ENCODE measurements at regions not wholly inside any gene's neighbourhood (a gene's known extent, or its start where the extent isn't known, plus 50 kb on each side); places are given as distances from the start of the nearest gene placed in this dataset.
"Not testable (repeated sequence)": the region's sequence is repeated elsewhere in the genome, so short reads cannot be mapped to it uniquely, and the experiment has no call there.

DNA sequence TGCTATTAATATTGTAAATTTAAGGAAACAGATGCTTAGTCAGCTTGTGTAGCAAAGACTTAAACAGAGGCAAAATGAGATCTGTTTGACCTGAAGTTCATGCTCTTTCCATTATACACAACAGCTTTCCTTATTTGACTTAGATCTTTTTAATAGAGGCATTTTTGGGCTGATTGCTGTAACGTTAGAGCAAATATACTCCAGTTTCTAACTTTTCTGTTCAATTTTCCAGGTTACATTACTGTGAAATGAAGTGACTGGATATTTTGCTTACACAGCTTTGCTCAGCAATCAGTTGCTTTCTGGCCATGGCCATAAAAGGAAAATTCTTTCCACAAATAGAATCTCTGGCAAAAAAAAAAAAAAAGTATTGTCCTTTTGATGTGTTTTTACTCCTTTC, 146.2 kb downstream of the PCDH7 start:
- Mint-ChIP-seq H3K27ac (ENCODE audit: low read depth) (no peak overlapping the region), H3K9me3 (peaks cover 13% of the 10 kb centered on the region), H3K4me1 (no peaks in the 10 kb centered on the region), H3K27me3 (no peaks in the 10 kb centered on the region), H3K4me3 (no peak overlapping the region), H3K36me3 (ENCODE audit: insufficient read depth) (no peaks in the 10 kb centered on the region)
- DNase-seq (ENCODE audit: low spot score in 2 of 2) (no peak), ATAC-seq (replicated peaks; ENCODE audit: extremely low read depth, poor library complexity, severe bottlenecking) (no peak)

DNA sequence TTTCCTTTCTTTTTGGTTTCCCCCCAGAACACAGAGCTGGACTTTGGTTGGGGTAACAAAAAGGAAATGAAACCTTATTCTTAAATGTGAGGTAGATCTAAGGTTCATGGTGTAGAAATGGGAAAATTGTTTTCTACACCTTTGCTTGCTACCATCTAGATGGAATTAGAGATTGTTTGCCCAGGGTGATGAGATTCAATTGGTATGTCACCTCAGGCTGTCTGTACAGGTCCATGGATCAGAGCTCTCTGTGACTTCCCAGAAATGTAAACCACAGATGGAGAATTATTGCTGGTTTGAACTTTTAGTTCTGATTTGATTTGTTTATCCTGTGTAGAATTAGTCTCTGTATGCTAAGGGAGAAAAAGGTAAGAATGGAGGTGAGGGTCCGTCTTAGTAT, 146.7 kb downstream of the PCDH7 start:
- Mint-ChIP-seq H3K27ac (ENCODE audit: low read depth) (no peak overlapping the region), H3K4me3 (no peak overlapping the region)
- ATAC-seq (replicated peaks; ENCODE audit: extremely low read depth, poor library complexity, severe bottlenecking), result no peak

DNA sequence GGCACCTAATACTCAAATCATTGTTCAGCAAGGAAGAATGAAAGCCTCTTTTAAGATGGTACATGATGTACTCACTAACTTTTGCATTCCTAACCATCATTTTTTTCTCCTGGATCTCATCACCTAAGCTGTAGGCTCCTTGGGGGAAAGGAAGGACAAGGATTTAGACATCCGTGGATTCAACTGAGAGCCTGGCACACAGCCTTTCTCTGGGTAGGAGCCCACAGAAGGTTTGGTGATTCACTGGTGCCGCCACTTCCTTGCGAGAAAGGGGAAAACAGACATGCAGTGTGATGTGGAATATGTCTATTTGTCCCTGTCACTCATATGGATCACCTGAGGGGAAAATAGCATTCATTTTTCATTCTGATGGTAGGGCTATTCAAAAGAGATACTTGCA, 147.3 kb downstream of the PCDH7 start:
- Mint-ChIP-seq H3K36me3 (ENCODE audit: insufficient read depth) (no peaks in the 10 kb centered on the region), H3K4me3 (no peak overlapping the region), H3K27ac (ENCODE audit: low read depth) (no peak overlapping the region), H3K27me3 (no peaks in the 10 kb centered on the region), H3K9me3 (peaks cover 19% of the 10 kb centered on the region), H3K4me1 (no peaks in the 10 kb centered on the region)
- no peak for DNase-seq (ENCODE audit: low spot score in 2 of 2)
- no peak for ATAC-seq (replicated peaks; ENCODE audit: extremely low read depth, poor library complexity, severe bottlenecking)

More for the DNA sequence above, 146.7 kb downstream of the PCDH7 start:
- DNase-seq (ENCODE audit: low spot score in 2 of 2), result no peak
- Mint-ChIP-seq H3K36me3 (ENCODE audit: insufficient read depth) (no peaks in the 10 kb centered on the region), H3K27me3 (no peaks in the 10 kb centered on the region), H3K4me1 (no peaks in the 10 kb centered on the region), H3K9me3 (peaks cover 17% of the 10 kb centered on the region)

DNA sequence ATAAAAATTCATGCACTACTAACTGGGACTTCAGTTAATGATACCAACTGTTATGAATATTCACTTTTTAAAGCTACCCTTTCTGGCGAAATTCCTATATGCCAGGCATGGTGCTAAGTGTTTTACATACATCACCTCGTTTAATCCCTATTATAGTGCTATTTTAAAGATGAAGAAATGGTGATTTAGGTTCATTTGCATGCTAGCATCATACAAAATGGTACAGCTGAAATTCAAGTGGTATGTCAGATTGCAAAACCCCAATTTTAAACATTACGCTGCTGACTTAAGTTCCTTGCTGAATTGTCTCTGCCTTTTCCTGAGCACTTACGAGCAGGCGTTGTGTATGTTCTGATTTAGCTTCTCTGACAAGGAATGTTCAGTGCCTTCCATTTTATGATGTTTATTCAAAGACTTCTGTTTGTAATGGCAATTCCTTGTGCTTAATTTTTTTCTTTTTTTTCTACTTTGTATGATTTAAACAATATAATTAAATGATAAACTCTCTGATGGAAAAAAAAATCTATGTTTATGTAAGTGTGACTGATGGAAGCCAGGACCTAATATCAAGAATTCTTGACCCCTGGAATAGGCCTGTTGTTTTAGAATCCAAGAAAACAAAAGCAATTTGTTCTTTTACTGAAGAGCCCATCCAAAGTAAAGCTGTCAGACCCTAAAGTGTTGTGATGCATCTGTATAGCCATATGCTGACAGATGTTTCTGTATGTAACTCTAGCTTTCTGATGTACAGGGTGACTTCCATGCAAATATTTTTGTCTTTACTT, 148.1 kb downstream of the PCDH7 start:
- Mint-ChIP-seq H3K27ac (ENCODE audit: low read depth) (no peak overlapping the region), H3K27me3 (no peaks in the 10 kb centered on the region), H3K36me3 (ENCODE audit: insufficient read depth) (no peaks in the 10 kb centered on the region), H3K4me1 (no peaks in the 10 kb centered on the region), H3K4me3 (no peak overlapping the region), H3K9me3 (peaks cover 19% of the 10 kb centered on the region)
- no peak for DNase-seq (ENCODE audit: low spot score in 2 of 2)
- no peak for ATAC-seq (replicated peaks; ENCODE audit: extremely low read depth, poor library complexity, severe bottlenecking)

DNA sequence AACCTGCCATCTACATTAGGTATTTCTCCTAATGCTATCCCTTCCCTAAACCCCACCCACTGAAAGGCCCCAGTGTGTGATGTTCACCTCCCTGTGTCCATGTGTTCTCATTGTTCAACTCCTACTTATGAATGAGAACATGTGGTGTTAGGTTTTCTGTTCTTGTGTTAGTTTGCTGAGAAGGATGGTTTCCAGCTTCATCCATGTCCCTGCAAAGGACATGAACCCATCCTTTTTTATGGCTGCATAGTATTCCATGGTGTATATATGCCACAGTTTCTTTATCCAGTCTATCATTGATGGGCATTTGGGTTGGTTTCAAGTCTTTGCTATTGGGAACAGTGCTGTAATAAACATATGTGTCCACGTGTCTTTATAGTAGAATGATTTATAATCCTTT, 149.2 kb downstream of the PCDH7 start:
- not testable (repeated sequence) for ATAC-seq (replicated peaks; ENCODE audit: extremely low read depth, poor library complexity, severe bottlenecking); DNase-seq (ENCODE audit: low spot score in 2 of 2); H3K27me3 Mint-ChIP-seq; H3K36me3 Mint-ChIP-seq (ENCODE audit: insufficient read depth); H3K27ac Mint-ChIP-seq (ENCODE audit: low read depth); H3K4me3 Mint-ChIP-seq; H3K4me1 Mint-ChIP-seq
- H3K9me3 Mint-ChIP-seq, result peaks cover 13% of the 10 kb centered on the region

DNA sequence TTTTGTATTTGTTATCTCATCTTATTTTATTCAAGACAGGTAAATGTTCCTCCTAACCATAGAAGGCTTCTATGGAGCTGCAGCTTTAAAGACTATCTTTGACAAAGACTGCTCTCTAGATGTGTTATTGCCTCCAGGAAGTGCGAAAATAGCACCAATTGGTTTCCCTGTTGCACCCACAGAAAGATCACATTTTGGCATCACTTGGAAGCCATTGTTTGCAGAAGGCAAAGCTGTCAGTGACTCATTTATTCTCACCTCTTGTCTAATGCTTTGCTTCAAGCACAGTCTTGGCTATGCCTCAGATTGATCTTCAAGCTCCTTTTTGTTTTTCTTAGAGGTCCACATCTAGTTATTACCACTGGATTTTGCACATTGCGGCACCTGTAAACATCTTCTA, 150.3 kb downstream of the PCDH7 start:
- H3K4me3 Mint-ChIP-seq, result no peak overlapping the region
- H3K9me3 Mint-ChIP-seq, result peaks cover 12% of the 10 kb centered on the region
- no peaks in the 10 kb centered on the region for H3K27me3 Mint-ChIP-seq
- DNase-seq (ENCODE audit: low spot score in 2 of 2) (no peak), ATAC-seq (replicated peaks; ENCODE audit: extremely low read depth, poor library complexity, severe bottlenecking) (no peak)
- no peaks in the 10 kb centered on the region for H3K4me1 Mint-ChIP-seq
- no peak overlapping the region for H3K27ac Mint-ChIP-seq (ENCODE audit: low read depth)
- no peaks in the 10 kb centered on the region for H3K36me3 Mint-ChIP-seq (ENCODE audit: insufficient read depth)

DNA sequence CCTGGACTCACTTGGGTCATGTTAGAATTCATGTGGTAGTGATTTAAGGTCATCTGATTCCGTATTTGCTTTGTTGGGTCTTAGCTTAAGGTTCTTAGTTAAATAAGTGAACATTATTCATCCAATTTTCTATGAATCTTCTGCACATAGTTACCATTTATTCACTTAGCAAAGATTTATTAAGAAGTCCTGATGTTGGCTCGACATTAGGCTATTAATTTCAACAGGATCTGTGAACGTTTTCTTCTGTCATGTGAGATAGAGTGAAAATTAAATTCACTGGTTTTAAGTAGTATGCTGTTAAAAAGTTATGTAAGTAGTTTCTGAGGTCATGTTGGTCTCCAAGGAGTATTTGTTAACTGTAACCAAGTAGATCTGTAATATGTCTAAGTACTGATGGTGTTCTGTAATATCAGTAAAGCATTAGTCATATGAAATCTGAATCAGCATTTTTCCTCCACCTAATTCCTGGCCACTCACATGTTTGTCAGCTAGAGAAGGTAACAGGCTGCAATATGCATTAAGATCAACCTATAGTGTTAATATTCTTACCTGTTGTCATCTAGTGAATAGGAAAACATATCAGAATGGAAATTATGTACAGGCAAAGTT, 155.6 kb downstream of the PCDH7 start:
- Mint-ChIP-seq H3K4me1 (no peaks in the 10 kb centered on the region), H3K36me3 (ENCODE audit: insufficient read depth) (no peaks in the 10 kb centered on the region), H3K9me3 (peaks cover 24% of the 10 kb centered on the region), H3K4me3 (no peak overlapping the region), H3K27ac (ENCODE audit: low read depth) (no peak overlapping the region), H3K27me3 (no peaks in the 10 kb centered on the region)
- ATAC-seq (replicated peaks; ENCODE audit: extremely low read depth, poor library complexity, severe bottlenecking) (no peak), DNase-seq (ENCODE audit: low spot score in 2 of 2) (no peak)

DNA sequence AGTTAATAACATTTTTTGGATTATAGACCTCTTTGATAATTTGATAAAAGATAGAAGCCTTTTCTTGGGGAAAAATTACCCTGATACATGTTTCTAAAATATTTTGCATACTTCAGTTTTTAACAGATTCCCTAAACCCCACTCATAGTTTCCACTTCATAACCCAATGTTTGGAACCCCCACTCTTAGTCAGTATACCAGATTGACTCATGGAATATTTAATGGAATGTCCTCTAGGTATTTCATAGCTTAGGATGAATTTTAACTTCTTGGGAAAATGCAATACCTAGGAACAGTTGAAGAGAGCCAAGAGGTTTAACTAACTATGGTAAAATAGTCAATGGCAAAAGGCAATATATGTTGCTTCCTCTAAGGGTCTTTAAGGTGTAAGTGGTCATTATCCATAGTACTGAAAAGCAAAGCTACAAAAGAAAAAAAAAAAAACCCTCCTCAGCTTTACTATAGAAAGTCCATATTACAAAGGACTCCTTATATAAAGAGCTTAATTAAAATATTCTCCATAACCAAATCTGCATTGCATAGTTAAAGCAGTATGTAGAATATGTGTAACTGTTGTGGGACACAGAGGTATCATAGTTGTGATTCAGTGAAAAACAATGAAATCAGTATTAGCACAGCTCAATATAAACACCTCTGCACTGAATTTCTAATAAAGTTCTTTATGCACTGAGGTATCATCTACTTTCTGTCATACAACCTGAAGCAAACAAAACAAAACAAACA, 159.9 kb downstream of the PCDH7 start:
- Mint-ChIP-seq H3K4me3 (no peak overlapping the region), H3K27ac (ENCODE audit: low read depth) (no peak overlapping the region), H3K27me3 (no peaks in the 10 kb centered on the region), H3K36me3 (ENCODE audit: insufficient read depth) (no peaks in the 10 kb centered on the region), H3K9me3 (peaks cover 32% of the 10 kb centered on the region), H3K4me1 (no peaks in the 10 kb centered on the region)
- no peak for DNase-seq (ENCODE audit: low spot score in 2 of 2)
- no peak for ATAC-seq (replicated peaks; ENCODE audit: extremely low read depth, poor library complexity, severe bottlenecking)

DNA sequence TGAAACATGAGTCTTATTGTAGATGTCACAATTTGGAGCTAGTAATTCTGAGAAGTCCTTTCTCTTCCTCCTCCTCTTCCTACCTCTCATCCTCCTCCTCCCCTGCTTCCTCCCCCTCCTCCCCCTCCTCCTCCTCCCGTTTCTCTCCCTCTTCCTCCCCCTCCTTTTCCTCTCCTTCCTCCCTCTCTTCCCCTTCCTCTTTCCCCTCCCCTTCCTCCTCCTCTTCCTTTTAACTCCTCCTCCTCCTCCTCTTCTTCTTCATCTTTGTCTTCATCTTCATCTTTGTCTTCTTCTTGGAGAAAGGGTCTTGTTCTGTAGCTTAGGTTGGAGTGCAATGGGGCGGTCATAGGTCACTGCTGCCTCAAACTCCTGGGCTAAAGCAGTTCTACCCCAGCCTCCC, 161.8 kb downstream of the PCDH7 start:
- Mint-ChIP-seq H3K36me3 (ENCODE audit: insufficient read depth) (no peaks in the 10 kb centered on the region), H3K27ac (ENCODE audit: low read depth) (no peak overlapping the region), H3K4me1 (no peaks in the 10 kb centered on the region), H3K9me3 (peaks cover 28% of the 10 kb centered on the region), H3K4me3 (no peak overlapping the region), H3K27me3 (no peaks in the 10 kb centered on the region)
- ATAC-seq (replicated peaks; ENCODE audit: extremely low read depth, poor library complexity, severe bottlenecking), result no peak
- no peak for DNase-seq (ENCODE audit: low spot score in 2 of 2)

DNA sequence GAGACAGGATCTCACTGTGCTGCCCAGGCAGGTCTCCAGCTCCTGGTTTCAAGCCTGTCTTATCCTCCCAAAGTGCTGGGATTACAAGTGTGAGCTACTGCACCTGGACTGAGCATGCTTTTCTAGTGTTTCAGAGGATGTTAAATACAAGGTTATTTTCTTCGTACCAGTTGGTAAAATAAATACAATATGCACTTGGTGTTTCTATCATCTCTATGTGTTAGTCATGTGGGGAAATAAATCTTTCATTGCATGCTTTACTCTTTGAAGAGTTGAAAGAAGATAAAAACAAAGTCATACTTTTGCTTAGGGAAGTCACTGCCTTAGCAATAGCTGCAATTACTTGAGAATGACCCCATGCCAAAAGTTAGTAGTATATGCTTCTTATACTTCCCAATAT, 162.3 kb downstream of the PCDH7 start:
- H3K4me3 Mint-ChIP-seq, result no peak overlapping the region

DNA sequence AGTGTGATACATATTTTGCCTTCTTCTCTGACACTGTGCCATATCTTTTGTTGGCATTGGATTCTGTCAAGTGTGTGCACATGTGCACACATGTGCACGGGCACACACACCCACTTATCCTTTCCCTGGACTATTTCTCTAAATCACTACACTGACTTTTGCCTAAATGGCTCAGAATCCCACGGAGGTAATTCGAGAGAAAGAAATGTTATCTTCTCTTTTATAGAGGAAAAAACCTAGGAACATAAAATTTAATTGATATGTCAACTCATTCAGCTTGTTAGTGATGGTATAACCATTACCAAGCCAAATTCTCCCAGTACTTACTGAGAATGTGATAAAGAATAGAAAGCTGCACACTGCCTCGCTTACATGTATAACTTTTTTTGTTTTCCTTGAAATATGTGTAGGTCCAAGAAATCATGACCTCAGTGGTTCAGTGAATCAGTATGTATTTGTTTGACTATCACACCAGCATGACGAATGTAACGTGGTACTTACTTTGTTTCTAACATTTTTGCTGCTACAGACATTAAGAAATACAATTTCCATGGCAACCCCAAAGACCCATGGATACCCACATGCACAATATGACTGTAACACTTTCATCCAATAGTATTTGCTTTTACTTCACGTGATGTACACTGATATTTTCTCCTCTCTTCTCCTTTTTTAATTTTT, 163.0 kb downstream of the PCDH7 start:
- Mint-ChIP-seq H3K9me3 (peaks cover 25% of the 10 kb centered on the region), H3K27me3 (no peaks in the 10 kb centered on the region), H3K36me3 (ENCODE audit: insufficient read depth) (no peaks in the 10 kb centered on the region), H3K4me1 (no peaks in the 10 kb centered on the region), H3K4me3 (no peak overlapping the region), H3K27ac (ENCODE audit: low read depth) (no peak overlapping the region)
- DNase-seq (ENCODE audit: low spot score in 2 of 2) (no peak), ATAC-seq (replicated peaks; ENCODE audit: extremely low read depth, poor library complexity, severe bottlenecking) (no peak)

More for the DNA sequence above, 162.3 kb downstream of the PCDH7 start:
- H3K27me3 Mint-ChIP-seq, result no peaks in the 10 kb centered on the region
- no peaks in the 10 kb centered on the region for H3K36me3 Mint-ChIP-seq (ENCODE audit: insufficient read depth)
- DNase-seq (ENCODE audit: low spot score in 2 of 2) (no peak), ATAC-seq (replicated peaks; ENCODE audit: extremely low read depth, poor library complexity, severe bottlenecking) (no peak)
- H3K27ac Mint-ChIP-seq (ENCODE audit: low read depth), result no peak overlapping the region
- peaks cover 28% of the 10 kb centered on the region for H3K9me3 Mint-ChIP-seq
- no peaks in the 10 kb centered on the region for H3K4me1 Mint-ChIP-seq

DNA sequence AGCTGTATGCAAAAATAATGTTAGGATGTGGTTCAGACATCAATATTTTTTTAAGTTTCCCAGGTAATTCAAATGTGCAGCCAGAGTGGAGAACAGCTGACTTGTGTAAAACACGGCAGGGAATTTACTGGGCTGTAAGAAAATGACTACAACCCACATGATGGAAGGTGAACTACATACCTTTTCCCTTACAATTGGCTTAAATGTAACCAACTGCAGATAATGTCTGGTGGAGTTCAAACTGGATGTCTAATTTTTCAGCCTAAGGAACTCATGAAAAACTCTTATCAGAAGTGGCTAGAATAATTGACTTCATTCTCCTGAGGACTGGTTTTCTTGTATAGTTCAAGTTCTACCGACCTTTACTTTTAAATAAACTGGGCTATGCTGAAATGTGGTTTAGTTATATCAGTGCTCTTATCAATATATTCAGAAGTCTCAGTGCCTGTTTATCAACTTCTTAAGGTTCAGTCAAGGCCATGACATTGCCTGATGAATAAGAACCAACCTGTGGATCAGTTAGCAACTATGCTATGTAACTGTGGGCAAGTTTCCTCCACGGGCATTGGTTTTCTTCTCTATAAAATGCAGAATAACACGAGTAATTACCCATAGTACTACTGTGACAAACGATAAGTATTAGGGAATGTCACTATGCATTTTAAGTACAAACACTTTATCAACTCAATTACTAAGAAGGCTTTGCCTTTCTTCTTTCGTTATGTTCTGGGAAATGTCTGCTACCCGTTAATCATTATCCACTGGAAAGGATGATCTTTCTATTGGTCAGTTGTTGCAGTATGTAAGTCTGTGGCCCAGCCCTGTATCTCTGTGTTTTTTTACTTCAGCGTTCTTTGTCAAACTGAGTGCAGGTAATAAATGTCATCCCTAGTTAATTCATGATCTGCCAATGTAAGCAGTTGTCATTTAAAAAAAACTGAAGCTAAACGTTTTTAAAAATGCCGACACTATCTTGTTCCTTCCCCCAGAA, 181.6 kb downstream of the PCDH7 start:
- ATAC-seq (replicated peaks; ENCODE audit: extremely low read depth, poor library complexity, severe bottlenecking) (no peak), DNase-seq (ENCODE audit: low spot score in 2 of 2) (no peak)
- no peaks in the 10 kb centered on the region for H3K36me3 Mint-ChIP-seq (ENCODE audit: insufficient read depth)
- no peak overlapping the region for H3K4me3 Mint-ChIP-seq
- no peaks in the 10 kb centered on the region for H3K27me3 Mint-ChIP-seq
- peaks cover 7% of the 10 kb centered on the region for H3K9me3 Mint-ChIP-seq
- no peak overlapping the region for H3K27ac Mint-ChIP-seq (ENCODE audit: low read depth)
- H3K4me1 Mint-ChIP-seq, result no peaks in the 10 kb centered on the region
